HG03139 (cell line): ENCODE measurements at regions not wholly inside any gene's neighbourhood (a gene's known extent, or its start where the extent isn't known, plus 50 kb on each side); places are given as distances from the start of the nearest gene placed in this dataset.

Source experiments
- ATAC-seq: cut with Tn5 transposase; IDR thresholded peaks from one replicate; pipeline ENCODE4 v1.9.1; 2021; ENCODE audit not compliant: unreplicated experiment

DNA sequence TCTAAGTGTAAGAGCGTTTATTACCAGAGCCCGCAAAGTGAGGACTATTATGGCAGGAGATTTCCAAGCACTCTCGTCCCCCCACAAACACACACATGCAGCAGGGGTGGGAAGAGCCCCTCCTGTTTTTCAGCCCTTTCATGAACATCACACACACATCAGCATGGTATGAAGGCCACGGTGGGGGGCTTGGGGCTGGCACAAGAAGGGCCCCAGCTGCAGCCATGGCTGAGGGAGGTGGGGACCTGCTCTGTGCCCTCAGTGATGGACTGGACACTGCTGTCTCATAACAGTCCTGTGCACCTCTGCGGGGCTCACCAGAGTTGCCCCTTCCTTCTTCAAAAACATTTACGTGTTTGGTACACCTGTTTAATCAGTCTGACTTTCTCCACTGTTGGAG, 650.7 kb downstream of the BRD1 start:
- no peak for ATAC-seq

DNA sequence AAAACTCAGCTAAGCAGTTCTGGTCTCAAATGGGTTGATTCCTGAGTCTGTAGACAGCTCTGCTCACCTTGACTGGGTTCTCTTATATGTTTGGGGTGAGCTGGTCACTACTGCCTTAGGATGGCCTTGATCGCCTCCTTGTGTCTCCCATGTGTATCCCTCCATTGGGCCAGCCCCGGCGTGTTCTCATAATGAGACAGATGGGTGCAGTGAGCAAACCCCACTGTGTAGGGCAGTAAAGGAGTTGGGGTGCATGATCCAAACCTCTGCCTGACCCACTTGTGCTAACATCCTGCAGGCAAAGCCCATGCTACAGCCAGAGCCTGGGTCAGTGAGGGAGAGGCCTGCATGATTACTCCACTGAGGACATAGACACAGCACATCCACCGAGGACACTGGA, 657.6 kb downstream of the BRD1 start:
- no peak for ATAC-seq

DNA sequence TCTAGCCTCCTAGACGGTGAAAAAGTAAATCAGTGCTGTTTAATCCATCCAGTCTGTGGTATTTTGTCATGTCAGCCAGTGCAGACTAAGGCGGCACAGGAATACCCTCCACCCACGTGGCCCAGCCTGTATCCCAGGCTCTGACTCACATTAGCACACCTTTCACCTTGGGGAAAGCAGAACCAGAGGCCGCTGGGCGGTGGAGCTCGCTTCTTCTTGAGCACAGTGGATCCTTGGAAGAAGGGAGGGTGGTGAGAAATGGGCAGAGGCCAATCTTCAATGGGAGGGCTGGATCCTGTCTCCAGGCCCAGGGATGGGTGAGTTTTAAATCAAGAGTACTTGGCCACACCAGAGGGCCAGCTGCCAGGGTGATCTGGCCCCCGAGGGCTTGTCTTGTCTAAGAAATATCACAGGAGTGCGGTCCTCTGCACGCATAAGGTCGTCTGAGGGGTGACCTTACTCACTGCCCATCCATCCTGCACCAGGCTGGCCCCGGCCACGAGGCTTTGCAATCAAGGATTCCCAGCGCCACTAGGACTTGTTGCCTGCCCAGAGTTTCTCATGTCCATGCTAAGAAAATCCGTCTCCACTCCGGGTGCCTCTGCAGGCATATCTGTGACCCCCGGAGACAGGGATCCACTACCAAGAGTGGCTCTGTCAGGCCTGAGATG, 658.5 kb downstream of the BRD1 start:
- no peak for ATAC-seq

DNA sequence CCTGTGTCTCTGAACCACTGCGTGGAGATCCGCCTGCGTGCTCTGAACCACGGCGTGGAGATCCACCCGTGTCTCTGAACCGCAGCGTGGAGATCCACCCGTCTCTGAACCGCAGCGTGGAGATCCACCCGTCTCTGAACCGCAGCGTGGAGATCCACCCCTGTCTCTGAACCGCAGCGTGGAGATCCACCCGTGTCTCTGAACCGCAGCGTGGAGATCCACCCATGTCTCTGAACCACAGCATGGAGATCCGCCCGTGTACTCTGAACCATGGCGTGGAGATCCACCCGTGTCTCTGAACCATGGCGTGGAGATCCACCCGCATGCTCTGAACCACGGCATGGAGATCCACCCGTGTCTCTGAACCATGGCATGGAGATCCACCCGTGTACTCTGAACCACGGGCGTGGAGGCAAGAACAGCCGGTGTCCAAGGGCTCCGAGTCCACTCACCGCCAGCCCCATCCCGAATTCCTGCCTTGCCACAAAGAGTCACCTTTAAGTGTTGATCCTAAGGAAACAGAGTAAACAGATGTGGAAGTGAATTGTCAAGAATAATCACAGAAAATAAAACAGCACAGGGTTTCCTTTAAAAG, 659.4 kb downstream of the BRD1 start:
- no peak for ATAC-seq

DNA sequence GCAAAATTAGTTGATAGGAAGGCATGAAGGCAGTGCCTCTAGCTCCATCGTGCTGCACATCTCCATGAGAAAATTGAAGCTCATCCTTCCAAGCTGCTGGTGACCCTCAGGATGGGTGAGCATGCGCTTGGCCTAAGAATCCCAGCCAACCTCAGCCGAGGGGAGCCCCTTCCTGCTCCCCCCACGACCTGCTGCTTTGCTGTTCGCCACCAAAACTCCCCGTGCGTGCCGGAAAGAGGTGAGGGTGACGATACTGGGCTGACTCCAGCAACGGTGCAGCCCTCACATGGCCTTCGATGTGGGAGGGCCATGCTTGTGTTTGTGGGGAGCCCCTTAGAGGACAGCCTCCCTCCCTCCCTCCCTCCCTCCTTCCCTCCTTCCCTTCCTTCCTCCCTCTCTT, 660.9 kb downstream of the BRD1 start:
- ATAC-seq = no peak

DNA sequence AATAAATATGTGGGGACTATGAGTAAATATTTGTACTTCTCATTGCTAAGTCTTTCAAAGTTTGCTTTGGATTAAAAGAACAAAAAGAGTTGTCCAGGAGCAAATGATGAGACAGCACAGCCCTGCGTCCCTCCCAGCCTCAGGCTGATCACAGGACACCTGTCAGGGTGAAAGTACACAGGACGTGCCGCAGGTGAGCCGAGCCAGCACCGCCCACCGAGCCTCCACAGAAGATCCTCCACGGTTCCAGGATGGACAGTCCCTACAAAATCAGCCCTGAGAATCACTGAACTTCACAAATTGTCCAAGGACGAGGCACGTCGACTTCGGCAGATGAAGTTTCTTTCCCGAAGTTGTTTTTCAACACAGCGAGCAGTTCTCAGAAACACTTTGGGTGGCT, 661.5 kb downstream of the BRD1 start:
- no peak for ATAC-seq

DNA sequence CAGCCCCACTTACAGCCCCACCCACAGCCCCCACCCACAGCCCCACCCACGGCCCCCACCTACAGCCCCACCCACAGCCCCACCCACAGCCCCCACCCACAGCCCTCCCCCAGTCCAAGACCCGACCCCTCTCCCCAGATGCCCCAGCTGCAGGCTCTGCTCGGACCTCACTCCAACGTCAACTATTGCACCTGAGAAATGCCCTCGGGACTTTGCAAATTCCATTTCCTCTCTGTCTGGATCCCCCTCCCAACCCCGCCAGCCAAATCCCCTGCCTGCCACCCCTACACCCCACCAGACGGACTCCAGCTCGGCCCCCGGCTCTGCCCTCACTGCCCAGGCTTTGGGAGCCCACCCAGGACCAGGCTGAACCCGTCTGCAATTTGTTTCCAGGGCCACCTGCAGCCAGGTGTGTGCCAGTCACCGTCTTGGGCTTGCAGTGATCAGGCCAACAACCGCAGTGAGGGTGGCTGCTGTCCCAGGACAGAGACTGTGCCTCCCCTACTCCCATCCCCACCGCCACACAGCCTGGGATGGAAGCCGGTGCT, 662.8 kb downstream of the BRD1 start:
- ATAC-seq = no peak

DNA sequence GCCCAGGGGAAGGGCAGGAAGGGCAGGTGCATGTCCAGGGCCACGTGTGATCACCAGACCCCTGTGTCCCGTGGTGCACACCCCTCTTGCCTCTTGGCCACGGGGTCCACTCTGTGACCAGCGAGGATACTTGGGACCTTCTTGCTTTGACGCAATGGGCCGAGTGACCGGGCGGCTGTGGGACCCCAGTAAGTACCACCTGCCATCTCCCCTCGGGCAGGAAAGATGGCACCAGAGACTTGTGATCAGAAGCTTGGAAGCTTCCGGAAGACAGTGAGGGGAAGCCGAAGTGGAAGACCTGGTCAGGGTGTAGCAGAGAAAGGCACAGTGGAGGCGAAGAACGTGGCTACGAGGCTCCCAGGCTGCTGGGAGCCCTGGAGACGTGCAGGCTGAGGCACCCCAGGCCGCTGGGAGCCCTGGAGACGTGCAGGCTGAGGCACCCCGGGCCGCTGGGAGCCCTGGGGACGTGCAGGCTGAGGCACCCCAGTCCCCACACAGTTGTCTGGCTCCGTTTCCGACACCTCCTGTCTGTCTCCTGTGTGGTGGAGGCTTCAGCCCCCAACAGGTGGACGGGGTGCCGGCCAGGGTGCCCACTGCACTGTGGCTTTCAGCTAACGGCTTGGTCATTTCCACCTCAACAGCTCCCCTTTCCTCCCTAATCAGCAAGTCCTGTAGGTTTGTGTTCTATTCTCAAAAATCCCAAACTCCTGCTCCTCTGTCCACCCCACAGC, 663.5 kb downstream of the BRD1 start:
- ATAC-seq = no peak

DNA sequence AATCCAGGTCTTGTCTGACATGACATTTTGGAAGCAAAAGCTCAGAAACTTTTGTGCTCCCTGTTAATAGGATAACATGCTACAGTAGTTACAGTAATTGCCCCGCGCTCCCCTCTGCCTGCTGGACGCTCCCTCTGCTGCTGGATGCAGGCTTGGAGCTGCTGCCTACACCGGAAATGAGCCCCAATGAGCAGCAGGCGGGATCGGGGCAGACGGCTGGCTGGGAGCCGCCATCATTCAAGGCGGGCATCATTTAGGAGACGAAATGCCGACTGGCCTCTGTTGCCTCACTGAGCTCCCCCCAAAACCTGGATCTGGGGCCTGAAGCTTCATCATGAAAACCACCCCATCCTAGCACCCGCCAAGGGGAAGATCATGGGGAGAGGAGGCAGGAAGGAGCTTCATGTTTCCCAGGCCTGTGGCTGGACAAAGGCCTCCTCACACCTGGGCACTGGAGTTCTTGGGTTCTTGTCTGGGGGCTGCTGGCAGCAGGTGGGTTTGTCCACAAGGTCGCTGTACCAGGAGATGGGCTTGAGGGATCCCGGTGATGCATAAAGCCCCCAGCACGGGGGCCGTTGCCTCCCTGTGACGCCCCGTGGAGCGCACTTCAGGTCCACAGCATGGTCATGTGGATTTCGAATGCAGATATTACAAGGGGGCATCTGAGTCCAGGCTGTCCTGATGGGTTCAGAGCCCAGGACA, 664.3 kb downstream of the BRD1 start:
- no peak for ATAC-seq

DNA sequence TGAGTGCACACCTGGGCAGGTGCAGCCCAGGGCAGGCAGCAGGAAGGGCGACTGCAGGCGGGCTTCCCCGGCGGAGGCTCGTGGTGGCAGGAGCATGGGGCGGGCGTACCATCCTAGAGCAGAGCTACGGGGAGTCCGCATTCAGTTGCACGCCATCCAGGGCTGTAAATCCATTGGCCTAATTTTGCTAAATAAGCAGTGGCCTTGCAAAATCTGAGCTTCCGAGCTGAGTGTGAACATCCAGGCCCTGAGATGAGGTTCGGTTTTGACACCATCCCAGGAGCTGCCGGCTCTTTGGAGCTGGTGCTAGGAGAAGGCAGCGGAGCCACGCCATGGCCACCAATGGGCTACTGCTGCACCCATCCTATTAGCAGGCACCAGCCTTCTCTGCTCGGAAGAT, 664.8 kb downstream of the BRD1 start:
- ATAC-seq = no peak

DNA sequence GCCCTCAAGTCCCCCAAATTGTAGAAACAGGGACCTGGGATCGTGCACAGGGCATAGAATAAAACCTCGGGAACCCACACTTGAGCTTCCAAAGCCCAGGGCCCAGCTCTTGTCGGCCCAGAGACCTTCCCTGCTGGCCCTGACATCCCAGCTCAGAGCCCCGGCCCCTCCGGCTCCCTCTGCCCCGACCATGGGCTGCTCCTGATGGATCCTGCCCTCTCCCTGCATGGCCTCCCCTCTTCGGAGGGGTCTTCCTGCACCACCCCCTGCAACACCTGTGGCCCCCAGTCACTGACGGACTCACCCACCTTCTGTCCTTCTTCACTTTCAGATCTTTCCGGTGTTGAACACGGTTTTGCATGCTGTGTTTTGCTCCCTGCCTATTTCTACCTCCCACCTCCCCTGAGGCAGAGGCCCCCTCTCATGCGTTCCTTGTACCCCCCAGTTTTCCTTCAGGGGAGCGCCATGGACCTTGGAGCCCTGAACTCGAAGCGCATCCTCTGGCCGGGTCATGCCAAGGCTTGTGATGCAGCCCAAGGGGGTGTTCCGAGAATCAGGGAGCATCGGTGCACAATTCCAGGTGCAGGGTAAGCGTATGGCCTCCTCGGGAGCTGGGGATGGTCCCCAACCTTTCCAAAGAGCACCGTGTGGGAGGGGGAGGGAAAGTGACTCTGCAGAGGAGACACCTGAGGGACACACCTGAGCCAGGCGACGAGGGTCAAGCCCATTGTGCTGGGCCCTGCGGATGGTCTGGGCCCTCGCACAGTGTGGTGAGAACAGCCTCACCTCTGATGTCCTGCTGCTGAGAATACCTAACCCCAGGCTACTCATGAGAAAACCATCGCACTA, 666.4 kb downstream of the BRD1 start:
- ATAC-seq = no peak

DNA sequence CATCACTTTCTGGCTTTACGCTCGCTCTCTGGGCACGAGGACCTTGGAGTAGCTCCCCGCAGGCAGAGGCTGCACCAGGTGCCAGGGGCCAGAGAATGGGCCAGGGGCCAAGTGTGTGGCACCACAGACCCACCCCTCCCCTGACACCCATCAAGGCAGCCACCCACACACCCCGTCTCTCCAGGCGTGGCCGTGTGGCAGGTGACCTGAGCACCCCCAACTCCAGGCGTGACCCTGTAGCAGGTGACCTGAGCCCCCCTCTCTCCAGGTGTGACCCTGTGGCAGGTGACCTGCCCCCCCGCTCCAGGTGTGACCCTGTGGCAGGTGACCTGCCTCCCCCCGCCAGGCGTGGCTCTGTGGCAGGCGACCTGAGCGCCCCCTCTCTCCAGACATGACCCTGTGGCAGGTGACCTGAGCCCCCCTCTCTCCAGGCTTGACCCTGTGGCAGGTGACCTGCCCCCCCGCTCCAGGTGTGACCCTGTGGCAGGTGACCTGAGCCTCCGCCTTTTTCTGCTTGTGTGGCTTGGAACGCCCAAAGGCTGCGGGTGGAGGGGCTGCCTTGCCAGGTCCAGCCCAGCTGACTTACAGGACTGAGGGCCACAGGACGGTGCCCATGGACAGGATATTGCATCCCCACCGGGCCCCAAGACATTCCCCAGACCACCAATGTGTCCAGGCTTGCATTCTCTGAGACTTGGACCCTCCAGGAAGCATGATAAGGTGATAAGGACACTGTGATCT, 667.2 kb downstream of the BRD1 start:
- ATAC-seq = no peak

DNA sequence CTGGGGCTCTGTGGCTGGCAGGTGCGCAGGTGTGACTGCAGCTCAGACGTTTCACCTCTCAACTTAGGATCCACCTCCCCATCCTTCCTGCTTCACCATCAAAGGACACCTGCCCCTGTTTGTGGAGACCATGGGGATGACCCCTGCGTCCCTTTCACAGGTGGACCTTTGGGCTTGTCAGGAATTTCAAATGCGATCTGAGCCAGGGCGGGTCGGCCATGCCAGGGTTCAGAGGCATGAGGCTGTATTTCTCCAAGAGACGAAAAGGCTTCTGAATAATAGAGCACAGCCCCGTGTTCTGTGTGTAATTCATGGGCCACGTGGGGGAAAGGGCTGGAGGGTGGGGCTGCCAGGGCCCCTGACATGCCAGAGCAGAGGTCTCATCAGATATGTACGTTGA, 668.0 kb downstream of the BRD1 start:
- ATAC-seq = no peak

DNA sequence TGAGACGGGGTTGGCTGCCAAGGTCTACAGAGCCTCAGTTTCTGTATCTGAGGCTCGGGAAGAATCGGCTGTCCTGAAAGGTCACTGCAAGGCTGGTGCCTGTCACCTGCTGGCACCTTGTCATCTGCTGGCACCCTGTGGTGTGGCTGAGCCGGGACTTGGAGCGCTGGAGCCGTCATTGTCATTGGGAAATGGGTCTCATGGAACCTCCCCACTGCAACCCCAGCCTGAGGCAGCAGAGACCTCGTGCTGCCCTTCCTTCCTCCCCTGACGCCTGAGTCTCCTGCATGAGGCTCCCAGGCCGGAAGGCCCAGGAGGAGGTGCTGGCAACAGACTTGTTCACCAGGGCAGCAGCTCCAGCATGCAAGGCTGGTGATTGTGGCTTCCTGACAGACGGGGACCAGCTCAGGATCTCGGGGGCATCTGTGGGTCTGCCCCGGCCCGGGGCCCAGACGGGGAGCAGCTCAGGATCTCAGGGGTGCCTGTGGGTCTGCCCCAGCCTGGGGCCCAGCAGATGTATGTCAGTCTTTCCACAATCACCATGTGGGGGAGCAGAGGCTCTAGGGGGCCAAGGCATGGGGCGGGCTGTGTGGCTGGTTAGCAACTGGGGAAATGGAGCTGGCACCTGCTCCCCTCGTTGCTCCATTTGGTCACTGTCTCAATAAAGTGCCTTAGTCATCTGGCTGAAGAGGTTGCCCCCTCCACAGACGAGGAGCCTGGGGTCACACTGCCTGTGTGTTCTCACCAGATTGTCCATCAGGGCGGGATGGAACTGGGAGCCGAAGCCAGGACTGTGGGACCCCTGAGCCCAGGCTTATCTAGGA, 668.7 kb downstream of the BRD1 start:
- no peak for ATAC-seq

DNA sequence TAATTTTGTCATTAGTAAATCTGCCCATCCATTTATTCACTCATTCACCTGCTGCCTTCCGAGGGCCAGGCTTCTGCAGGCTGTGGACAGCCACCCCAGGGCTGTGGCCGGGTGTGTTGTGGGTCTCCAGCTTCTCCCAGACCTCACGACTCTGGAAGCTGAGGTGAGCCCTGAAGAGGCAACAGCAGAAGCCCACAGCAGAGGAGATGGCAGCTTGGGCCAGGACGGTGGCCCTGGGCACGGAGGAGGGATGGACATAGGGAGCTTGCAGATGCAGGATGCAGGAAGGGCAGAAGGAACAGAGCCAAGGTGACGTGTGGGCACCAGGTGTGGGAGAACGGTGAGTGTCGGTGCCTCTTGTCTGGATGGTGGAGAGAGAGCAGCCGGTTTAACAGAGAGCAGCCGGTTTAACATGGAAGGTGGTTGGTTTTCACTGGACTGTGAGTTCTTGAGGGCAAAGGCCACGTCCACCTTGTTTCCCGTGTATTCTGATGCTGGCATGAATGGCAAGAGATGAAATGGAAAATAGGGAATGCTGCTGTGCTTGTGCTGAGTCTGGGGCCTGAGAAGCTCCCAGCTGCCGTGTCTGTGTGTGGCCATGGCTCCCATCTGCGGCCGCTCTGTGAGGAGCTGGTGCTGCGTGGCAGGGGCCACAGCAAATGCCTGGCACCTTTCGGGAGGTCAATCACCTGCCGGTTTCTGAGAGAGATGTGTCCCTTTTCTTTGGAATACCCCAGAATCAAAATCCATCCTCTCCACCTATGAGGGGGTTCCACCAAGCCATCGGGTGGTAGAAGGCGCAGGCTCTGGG, 669.9 kb downstream of the BRD1 start:
- no peak for ATAC-seq

DNA sequence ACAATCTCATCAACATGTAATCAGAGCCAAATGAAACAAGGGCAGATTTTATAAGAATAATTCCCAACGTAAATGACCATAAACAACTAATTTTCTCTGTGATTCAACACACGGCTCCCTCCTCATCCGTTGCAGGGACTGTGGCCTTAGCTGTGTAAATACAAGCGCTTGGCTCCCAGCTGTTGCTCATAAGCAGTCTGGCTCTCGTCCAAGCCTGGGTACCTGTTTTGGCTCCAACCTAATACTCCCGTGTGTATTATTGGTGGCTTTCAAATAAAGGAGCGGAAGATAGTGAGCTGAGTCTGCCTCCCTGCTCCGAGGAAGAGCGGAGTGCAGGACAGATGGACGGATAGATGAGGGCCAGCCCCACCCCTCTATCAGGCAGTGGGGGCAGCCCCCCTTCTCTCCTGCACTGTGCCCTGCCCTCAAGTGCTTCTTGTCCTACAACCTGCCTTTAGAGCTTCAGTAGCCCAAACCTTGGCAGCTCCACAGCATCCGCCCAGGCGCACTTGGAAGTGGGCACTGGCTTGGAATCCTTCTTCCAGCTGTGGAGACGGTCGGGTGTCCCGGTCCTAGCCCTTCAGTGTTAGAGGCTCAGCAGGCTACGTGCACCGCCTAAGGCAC, 670.9 kb downstream of the BRD1 start:
- ATAC-seq = no peak

DNA sequence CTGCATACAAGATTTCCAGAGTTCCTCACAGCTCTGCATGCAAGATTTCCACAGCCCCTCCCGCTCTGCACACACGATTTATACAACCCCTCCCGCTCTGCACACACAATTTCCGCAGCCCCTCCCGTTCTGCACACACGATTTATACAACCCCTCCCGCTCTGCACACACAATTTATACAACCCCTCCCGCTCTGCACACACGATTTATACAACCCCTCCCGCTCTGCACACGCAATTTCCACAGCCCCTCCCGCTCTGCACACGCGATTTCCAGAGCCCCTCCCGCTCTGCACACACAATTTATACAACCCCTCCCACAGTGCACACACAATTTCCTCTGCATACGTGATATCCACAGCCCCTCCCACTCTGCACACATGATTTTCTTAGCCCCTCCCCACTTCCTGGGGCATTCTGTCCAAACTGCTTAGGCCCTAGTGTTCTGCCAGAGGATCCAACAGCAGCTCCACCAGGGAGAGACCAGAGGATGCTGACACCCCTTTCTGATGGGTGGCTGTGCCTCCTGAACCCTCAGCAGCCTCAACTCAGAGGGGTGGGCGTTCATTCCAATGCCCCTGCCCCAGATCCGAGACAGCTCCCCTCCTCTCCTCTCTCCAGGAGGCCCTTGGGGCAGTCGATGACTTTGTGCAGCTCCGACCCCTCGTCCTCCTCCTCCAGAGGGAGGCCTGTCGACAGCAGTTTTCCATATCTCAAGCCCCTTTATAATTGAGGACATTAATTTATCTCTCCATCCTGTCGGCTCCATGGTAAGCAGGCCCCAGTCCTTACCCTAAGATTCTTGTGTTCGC, 671.7 kb downstream of the BRD1 start:
- ATAC-seq = no peak
